Stimulated activated CD8-positive, alpha-beta memory T cell treated with anti-CD3 and anti-CD28 coated beads, Interleukin-15, amount 100 ng/mL, for 4 hours (primary cell): ENCODE measurements at regions not wholly inside any gene's neighbourhood (a gene's known extent, or its start where the extent isn't known, plus 50 kb on each side); places are given as distances from the start of the nearest gene placed in this dataset.

Experiments
- DNase-seq, 2 donors: peaks; one replicate each; pipeline ENCODE4 v3.0.0-alpha.2; 2020; ENCODE audit warnings: low read depth in 2 of 2

GRCh38 chr4:179544496-179544895 is 2102.3 kb upstream of the AGA start:
- no peak for DNase-seq

- no peak for DNase-seq
These were observed 2109.9 kb upstream of the AGA start for GRCh38 chr4:179552131-179552530.

DNA sequence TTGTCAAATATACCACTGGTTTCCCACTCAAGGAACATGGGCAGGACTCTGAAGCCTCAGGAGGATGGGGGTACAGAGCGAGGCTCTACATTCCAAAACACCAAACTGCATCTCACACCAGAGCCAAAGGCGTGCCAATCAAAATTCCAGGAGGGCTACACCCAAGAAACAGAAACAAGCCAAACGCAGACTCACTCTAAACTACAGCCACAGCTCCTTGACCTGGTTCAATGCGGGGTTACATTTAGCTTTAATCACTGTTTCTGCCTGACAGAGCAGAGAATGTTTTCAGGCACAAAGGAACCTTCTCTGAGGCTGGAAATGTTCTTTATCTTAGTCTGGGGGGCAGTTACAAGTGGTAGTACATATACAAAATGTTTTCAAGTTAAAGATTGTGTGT is 2121.5 kb upstream of the AGA start:
- DNase-seq = no peak

GRCh38 chr4:179569549-179569948 is 2127.3 kb upstream of the AGA start:
- no peak for DNase-seq

DNA sequence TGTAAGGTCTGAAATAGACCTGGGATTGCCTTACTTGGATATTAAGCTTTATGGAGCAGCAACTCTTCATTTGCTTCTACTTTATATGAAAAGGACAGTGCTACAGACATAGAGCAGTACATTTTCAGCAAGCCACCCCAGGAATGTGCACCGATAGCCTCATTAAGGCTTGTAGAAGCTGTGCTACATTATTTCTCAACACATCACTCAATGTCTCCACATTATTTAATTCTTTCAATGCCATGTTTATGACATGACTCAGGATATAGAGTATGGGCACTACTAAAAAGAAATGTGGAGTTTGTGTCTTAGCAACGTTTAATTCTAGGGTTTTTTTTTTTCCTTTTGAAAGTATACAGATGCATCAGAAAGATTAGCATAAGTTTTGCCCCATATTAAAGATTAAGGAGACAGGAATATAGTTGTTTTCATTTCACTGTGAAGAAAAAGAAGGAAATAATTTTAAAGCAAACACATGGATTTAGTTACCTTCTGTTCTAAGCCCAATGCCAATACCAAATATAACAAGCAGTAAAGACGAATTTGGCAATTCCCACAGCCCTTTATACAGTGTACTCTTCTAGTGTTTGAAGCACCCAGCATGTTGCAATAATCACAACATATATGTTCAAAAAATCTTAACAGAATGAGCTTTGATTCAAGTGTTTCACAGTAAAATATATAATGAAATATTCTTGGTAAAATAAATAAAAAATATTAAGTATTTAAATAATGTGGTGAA is 2140.1 kb upstream of the AGA start:
- no peak for DNase-seq

GRCh38 chr4:179583221-179583620 is 2141.0 kb upstream of the AGA start:
- no peak for DNase-seq

DNA sequence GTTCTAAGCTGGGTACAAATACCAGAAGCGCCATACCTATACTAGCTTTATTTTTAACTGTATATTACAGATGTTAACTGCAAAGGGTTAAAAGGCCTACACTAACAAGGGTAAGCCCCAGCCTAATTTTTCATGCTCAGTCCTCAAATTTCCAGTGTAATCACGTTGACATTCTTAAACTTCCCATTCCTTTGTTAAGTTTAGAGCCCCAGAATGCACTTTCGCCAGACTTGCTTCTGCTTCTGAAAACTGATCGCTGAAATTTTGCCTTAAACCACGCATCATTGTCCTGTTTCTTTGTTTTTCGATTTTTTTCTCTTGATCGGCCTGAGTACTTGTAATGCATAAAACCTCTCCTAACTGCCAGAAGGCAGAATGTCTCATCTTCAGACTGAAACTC is 2141.9 kb upstream of the AGA start:
- DNase-seq = no peak

DNA sequence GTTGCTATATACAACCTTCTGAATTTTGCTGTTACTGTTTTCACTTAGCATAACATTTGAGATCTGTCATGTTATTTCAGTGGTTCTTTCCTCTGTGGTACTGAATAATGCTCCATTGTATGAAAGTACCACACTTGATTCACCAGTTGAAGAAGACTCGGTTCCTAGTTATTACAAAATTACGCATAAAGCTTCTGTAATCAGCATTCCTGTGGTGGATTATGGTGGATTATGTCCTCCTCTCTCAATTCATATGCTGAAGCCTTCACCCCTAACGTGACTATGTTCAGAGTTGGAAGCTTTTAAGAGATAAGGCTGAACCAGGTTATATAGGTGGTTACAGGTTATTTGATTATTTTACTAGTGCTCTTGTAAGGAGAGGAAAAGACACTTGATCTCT is 2143.5 kb upstream of the AGA start:
- DNase-seq = no peak

DNA sequence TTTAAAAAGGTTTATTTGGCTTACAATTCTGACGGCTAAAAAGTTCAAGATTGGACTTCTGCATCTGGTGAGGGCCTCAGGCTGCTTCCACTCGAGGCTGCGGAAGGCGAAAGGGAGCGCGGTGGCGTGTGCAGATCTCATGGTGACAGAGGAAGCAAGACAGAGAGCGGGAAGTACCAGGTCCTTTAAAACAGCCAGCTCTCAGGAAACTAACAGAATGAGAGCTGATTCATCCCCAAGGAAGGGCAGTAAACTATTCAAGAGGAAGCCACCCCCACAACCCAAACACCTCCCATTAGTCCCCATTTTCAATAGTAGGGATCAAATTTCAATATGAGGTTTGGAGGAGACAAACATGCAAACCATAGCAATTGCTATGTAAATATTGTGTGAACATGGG is 2144.2 kb upstream of the AGA start:
- DNase-seq = no peak

GRCh38 chr4:179595671-179596410 is 2153.6 kb upstream of the AGA start:
- no peak for DNase-seq

DNA sequence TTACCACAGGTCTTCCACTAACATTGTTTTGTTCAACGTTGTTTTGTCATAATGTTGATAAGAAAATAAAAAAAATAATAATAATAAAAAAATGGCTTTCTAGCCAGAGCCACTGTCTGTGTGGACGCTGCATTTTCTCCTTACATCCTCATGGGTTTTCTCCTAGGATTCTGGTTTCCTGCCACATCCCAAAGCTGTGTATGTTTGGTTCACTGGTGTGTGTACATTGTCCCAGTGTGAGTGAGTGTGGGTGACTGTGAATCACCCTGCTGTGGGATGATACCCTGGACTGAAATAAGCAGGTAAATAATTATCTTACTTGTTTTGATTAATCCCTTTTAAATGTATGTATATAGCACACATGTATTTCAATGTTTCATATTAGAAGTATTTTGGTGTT is 2154.4 kb upstream of the AGA start:
- no peak for DNase-seq

- no peak for DNase-seq
These were observed 2155.1 kb upstream of the AGA start for GRCh38 chr4:179597301-179597700.

GRCh38 chr4:179601671-179602070 is 2159.4 kb upstream of the AGA start:
- no peak for DNase-seq

DNA sequence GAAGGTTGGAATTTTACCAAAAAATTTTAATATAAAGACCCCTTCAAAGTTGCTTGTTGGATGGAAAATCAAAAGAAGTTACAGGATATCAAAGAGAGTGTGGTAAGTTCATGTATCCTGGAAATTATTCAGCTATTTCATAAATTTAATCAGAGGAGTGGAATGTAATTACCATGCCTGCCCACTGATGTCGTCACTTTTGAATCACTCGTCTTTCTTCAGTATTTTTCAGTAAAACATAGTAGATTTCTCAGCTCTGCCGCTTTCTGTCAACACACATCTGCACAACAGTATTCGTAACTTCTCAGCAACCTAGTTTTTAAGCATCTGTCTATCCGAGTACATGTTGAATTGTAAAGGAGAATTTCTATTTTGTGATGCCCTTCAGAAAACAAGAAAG is 2163.0 kb upstream of the AGA start:
- DNase-seq = no peak

DNA sequence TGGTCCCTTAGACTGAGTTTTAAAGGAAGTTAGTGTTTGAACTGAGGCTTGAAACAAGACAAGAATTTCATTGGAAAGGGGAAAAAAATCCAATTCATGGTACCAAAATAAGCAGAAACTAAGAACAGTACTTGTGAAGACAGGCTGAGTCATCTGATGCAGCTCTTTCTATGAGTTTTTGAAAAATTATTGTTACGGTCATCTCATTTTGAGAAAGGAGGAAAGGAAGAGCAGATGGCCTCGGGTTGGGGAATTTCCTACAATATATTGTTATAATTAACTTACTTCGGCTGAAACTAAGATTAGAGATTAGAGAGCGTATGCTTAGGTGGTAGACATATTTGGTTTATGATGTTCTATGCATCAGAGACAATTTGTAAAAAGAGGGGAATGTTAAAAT is 2164.8 kb upstream of the AGA start:
- no peak for DNase-seq

GRCh38 chr4:179615704-179616103 is 2173.5 kb upstream of the AGA start:
- no peak for DNase-seq

GRCh38 chr4:179618966-179619365 is 2176.7 kb upstream of the AGA start:
- no peak for DNase-seq

DNA sequence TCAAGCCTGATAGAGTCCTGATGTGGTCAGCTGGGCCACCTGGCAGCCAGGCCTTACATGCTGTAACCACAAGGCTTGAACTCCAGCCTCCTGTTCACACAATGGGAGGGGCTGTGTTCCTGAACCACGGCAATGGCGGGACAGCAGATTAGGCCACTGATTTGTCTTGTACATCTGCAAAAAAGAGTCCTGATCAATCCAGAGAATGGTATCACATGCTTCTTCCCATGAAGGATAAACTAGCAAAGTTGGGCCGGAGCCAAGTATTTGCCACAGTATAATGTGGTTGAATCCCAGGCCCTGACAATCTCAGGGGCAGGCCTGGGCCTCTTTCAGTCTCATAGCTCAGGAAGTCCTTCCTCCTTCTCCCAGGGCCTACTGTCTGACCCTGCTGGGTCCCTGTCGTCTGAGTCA is 2182.5 kb upstream of the AGA start:
- DNase-seq = no peak

- no peak for DNase-seq
These were observed 2183.2 kb upstream of the AGA start for GRCh38 chr4:179625406-179625805.

- no peak for DNase-seq
These were observed 2184.4 kb upstream of the AGA start for GRCh38 chr4:179626687-179627086.

GRCh38 chr4:179631321-179631720 is 2189.1 kb upstream of the AGA start:
- no peak for DNase-seq

DNA sequence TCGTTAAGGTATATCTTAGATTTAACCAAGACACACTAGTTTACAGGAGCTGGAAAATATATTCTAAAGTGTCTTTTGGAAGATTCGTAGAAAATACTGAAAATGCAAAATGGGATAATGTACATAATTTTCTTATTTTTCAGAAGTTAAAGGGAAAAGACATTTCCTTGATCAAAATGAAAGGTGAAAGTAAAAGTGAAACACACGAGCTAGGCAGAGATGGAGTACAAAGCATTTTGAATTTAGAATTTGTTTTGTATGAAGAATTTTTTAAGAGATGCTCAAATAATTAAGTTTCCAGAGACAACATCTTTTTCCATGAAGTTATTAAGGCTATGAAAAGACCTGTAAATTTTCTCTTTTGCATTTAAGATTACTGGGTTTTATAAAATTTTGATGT is 2192.6 kb upstream of the AGA start:
- DNase-seq = no peak

- no peak for DNase-seq
These were observed 2220.3 kb upstream of the AGA start for GRCh38 chr4:179662522-179662921.
